IMR-90 (cell line): ENCODE measurements at regions not wholly inside any gene's neighbourhood (a gene's known extent, or its start where the extent isn't known, plus 50 kb on each side); places are given as distances from the start of the nearest gene placed in this dataset.

Source experiments
- ATAC-seq: fragments of 200-7000 bp; cut with Tn5 transposase; 2 replicates; pipeline ENCODE4 v1.9.1; 2020; ENCODE audit warnings: low read depth, mild to moderate bottlenecking, moderate library complexity
- BruUV-seq: library from RNA; stranded (reverse); fragments of 400-500 nt; replicated peaks from 2 replicates; lab custom pipeline; 2021; lab: Mats Ljungman, UMichigan
- CTCF ChIA-PET: fragments of 300-600 bp; formaldehyde crosslinking; extraction: SDS; loops from one replicate; lab custom pipeline; 2021; ENCODE audit warnings: antibody characterized with exemption; lab: Yijun Ruan, JAX
- POLR2A ChIA-PET: fragments of 300-600 bp; sonication (Branson Sonifier 250); formaldehyde crosslinking; loops from one replicate; lab custom pipeline; 2022; ENCODE audit warnings: antibody characterized with exemption; ENCODE audit not compliant: unreplicated experiment; lab: Charles Lee
- DNase-seq: peaks from one replicate; pipeline ENCODE4 v3.0.0; 2013
- H2AFZ ChIP-seq: replicated peaks from 2 replicates; pipeline ENCODE3; 2013; ENCODE audit warnings: low read length, mild to moderate bottlenecking; ENCODE audit not compliant: poor library complexity
- H2AK5ac ChIP-seq: 2 replicates; pipeline ENCODE4 v1.6.1; 2013; ENCODE audit warnings: low read depth, low read length, inconsistent platforms
- H2AK9ac ChIP-seq: replicated peaks from 2 replicates; pipeline ENCODE3; 2013; ENCODE audit warnings: mild to moderate bottlenecking, low read depth, low read length, moderate library complexity; ENCODE audit not compliant: poor library complexity
- H2BK120ac ChIP-seq: 2 replicates; pipeline ENCODE4 v1.6.1; 2013; ENCODE audit warnings: low read depth, low read length, inconsistent platforms
- H2BK15ac ChIP-seq: 3 replicates; pipeline ENCODE4 v1.6.1; 2013; ENCODE audit warnings: low read depth, low read length, inconsistent platforms
- H2BK20ac ChIP-seq: 2 replicates; pipeline ENCODE4 v1.6.1; 2013; ENCODE audit warnings: low read depth, mild to moderate bottlenecking, inconsistent platforms, low read length, moderate library complexity
- H2BK5ac ChIP-seq: 2 replicates; pipeline ENCODE4 v1.6.1; 2013; ENCODE audit warnings: mild to moderate bottlenecking, low read depth, low read length, inconsistent platforms; ENCODE audit not compliant: poor library complexity, severe bottlenecking
- H3K14ac ChIP-seq: replicated peaks from 2 replicates; pipeline ENCODE4 v1.6.1; 2013; ENCODE audit warnings: low read depth, low read length, inconsistent platforms
- H3K18ac ChIP-seq: 2 replicates; pipeline ENCODE4 v1.6.1; 2013; ENCODE audit warnings: low read depth, low read length, control low read depth
- H3K23ac ChIP-seq: 2 replicates; pipeline ENCODE4 v1.6.1; 2013; ENCODE audit warnings: low read depth, low read length, inconsistent platforms
- H3K27ac ChIP-seq: 2 replicates; pipeline ENCODE4 v1.5.1; 2013; ENCODE audit warnings: mild to moderate bottlenecking, control low read depth, low read length; ENCODE audit not compliant: insufficient read depth
- H3K27me3 ChIP-seq: 2 replicates; pipeline ENCODE4 v1.6.1; 2013; ENCODE audit warnings: low read length; ENCODE audit not compliant: control insufficient read depth, insufficient read depth
- H3K36me3 ChIP-seq: 2 replicates; pipeline ENCODE4 v1.6.1; 2013; ENCODE audit warnings: low read length, mixed read lengths; ENCODE audit not compliant: control insufficient read depth, insufficient read depth
- H3K4ac ChIP-seq: 2 replicates; pipeline ENCODE4 v1.6.1; 2013; ENCODE audit warnings: low read depth, low read length, inconsistent platforms
- H3K4me1 ChIP-seq: 2 replicates; pipeline ENCODE4 v1.6.1; 2013; ENCODE audit warnings: low read length, mixed read lengths; ENCODE audit not compliant: control insufficient read depth, insufficient read depth
- H3K4me2 ChIP-seq: 2 replicates; pipeline ENCODE4 v1.6.1; 2013; ENCODE audit warnings: low read depth, mild to moderate bottlenecking, control low read depth, low read length, moderate library complexity
- H3K4me3 ChIP-seq: 2 replicates; pipeline ENCODE4 v1.5.1; 2013; ENCODE audit warnings: low read depth, mild to moderate bottlenecking, control low read depth, low read length, moderate library complexity; ENCODE audit not compliant: insufficient read depth
- H3K56ac ChIP-seq: 2 replicates; pipeline ENCODE4 v1.6.1; 2013; ENCODE audit warnings: low read length, inconsistent platforms; ENCODE audit not compliant: insufficient read depth; ENCODE audit errors: extremely low read depth
- H3K79me1 ChIP-seq, 2 experiments: 2 replicates each; pipeline ENCODE4 v1.6.1; 2013; ENCODE audit warnings: low read length in 2 of 2, inconsistent platforms in 1 of 2, low read depth in 1 of 2
- H3K9ac ChIP-seq: 2 replicates; pipeline ENCODE4 v1.6.1; 2013; ENCODE audit warnings: low read depth, low read length, control low read depth
- H3K9me1 ChIP-seq: 2 replicates; pipeline ENCODE4 v1.6.1; 2013; ENCODE audit warnings: low read length, inconsistent platforms; ENCODE audit not compliant: insufficient read depth
- H3K9me3 ChIP-seq: 2 replicates; pipeline ENCODE4 v1.6.1; 2013; ENCODE audit warnings: low read length; ENCODE audit not compliant: control insufficient read depth, insufficient read depth
- H4K20me1 ChIP-seq: 2 replicates; pipeline ENCODE4 v1.6.1; 2013; ENCODE audit warnings: low read length, inconsistent platforms; ENCODE audit not compliant: insufficient read depth
- H4K5ac ChIP-seq: 2 replicates; pipeline ENCODE4 v1.6.1; 2013; ENCODE audit warnings: mild to moderate bottlenecking, low read depth, low read length, control low read depth
- H4K8ac ChIP-seq, 2 experiments: 2 replicates each; pipeline ENCODE4 v1.6.1; 2013; ENCODE audit warnings: low read depth in 2 of 2, low read length in 2 of 2, control low read depth in 1 of 2, inconsistent platforms in 1 of 2
- H4K91ac ChIP-seq: 2 replicates; pipeline ENCODE4 v1.6.1; 2013; ENCODE audit warnings: low read depth, low read length, inconsistent platforms; ENCODE audit not compliant: insufficient read depth
- BHLHE40 ChIP-seq: fragments of 150-350 bp; IDR thresholded peaks from 2 replicates; pipeline ENCODE4 v1.6.1; 2016; ENCODE audit warnings: mild to moderate bottlenecking, low read depth, low read length
- CEBPB ChIP-seq: IDR thresholded peaks from 2 replicates; pipeline ENCODE4 v1.6.1; 2012; ENCODE audit warnings: low read depth, low read length, improper control_type of control experiment
- CHD1 ChIP-seq: IDR thresholded peaks from 2 replicates; pipeline ENCODE4 v1.6.1; 2012; ENCODE audit warnings: low read depth, low read length, improper control_type of control experiment
- FOS ChIP-seq: fragments of 150-350 bp; IDR thresholded peaks from 2 replicates; pipeline ENCODE4 v1.6.1; 2016; ENCODE audit warnings: low read depth, low read length
- MAFK ChIP-seq: IDR thresholded peaks from 2 replicates; pipeline ENCODE4 v1.6.1; 2012; ENCODE audit warnings: low read depth, low read length, improper control_type of control experiment
- MAZ ChIP-seq: IDR thresholded peaks from 2 replicates; pipeline ENCODE4 v1.6.1; 2012; ENCODE audit warnings: low read depth, mild to moderate bottlenecking, low read length, improper control_type of control experiment, moderate library complexity, borderline replicate concordance
- MXI1 ChIP-seq: IDR thresholded peaks from 2 replicates; pipeline ENCODE4 v1.6.1; 2012; ENCODE audit warnings: low read depth, mild to moderate bottlenecking, low read length, moderate library complexity, borderline replicate concordance
- NFE2L2 ChIP-seq: fragments of 150-350 bp; IDR thresholded peaks from 2 replicates; pipeline ENCODE4 v1.6.1; 2016; ENCODE audit warnings: low read depth, mild to moderate bottlenecking, low read length
- RAD21 ChIP-seq: IDR thresholded peaks from 2 replicates; pipeline ENCODE4 v1.6.1; 2012; ENCODE audit warnings: low read length, improper control_type of control experiment
- RCOR1 ChIP-seq: IDR thresholded peaks from 2 replicates; pipeline ENCODE4 v1.6.1; 2012; ENCODE audit warnings: mild to moderate bottlenecking, low read length, improper control_type of control experiment; ENCODE audit not compliant: insufficient replicate concordance
- RFX5 ChIP-seq: IDR thresholded peaks from 2 replicates; pipeline ENCODE4 v1.8.0; 2012; ENCODE audit warnings: low read depth, mild to moderate bottlenecking, low read length, moderate library complexity
- SMC3 ChIP-seq: fragments of 150-350 bp; IDR thresholded peaks from 2 replicates; pipeline ENCODE4 v1.6.1; 2016; ENCODE audit warnings: low read depth, mild to moderate bottlenecking, antibody characterized with exemption, low read length, moderate library complexity
- dilution Hi-C: fragments of 300-500 bp; cut with HindIII; formaldehyde crosslinking; loops from one replicate; pipeline ENCODE4 v1.14.3; 2018; ENCODE audit warnings: low sequenced_read_pairs; ENCODE audit not compliant: unreplicated experiment
- in situ Hi-C: fragments of 300-500 bp; cut with MboI; formaldehyde crosslinking; loops from 3 replicates; pipeline ENCODE4 v1.14.3; 2019; ENCODE audit warnings: low sequenced_read_pairs, inconsistent platforms, mixed read lengths
- intact Hi-C: fragments of 100-400 bp; cut with micrococcal nuclease; formaldehyde crosslinking; loops from 2 replicates; pipeline ENCODE4 v1.10.0; 2022
- TF ChIP-seq, protein P1 (sequence below): fragments of 150-350 bp; IDR thresholded peaks from 2 replicates; pipeline ENCODE4 v1.6.1; 2017; ENCODE audit warnings: mild to moderate bottlenecking, antibody characterized with exemption, low read length, low read depth
- TF ChIP-seq, protein P2 (sequence below): conservative IDR thresholded peaks from 2 replicates; pipeline ENCODE4 v1.5.1; 2012; ENCODE audit warnings: mild to moderate bottlenecking, low read depth, low read length, improper control_type of control experiment
- TF ChIP-seq, protein P3 (sequence below): fragments of 150-350 bp; IDR thresholded peaks from 2 replicates; pipeline ENCODE4 v1.6.1; 2016; ENCODE audit warnings: low read depth, mild to moderate bottlenecking, low read length, moderate library complexity, borderline replicate concordance

DNA sequence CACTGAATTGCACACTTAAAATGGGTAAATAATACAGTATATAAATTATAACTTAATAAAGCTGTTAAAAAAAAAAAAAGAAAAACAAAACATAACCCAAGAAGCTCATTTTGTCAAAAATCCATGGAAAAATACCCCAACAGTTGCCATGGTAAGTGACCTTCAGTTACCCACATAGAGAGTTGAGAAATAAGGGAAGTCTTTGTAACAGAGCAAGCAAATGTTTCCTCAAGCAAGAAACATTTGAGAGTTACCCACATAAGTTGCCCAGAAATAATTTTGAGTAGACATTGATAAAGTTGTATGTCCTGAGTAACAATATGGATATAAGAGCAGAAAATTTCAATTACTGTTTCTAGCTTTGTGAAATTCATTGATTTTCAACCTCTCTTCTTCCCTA lies 227.4 kb downstream of the CCDC59 start:
- H4K20me1 ChIP-seq: no peaks in the 10 kb centered on the region
- H3K4me1 ChIP-seq: no peaks in the 10 kb centered on the region
- no peak for TF ChIP-seq RCOR1
- TF ChIP-seq, protein P1, sequence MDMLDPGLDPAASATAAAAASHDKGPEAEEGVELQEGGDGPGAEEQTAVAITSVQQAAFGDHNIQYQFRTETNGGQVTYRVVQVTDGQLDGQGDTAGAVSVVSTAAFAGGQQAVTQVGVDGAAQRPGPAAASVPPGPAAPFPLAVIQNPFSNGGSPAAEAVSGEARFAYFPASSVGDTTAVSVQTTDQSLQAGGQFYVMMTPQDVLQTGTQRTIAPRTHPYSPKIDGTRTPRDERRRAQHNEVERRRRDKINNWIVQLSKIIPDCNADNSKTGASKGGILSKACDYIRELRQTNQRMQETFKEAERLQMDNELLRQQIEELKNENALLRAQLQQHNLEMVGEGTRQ: no peak
- TF ChIP-seq CHD1: no peak
- TF ChIP-seq CEBPB: no peak
- no peak for TF ChIP-seq RFX5
- no peak for TF ChIP-seq NFE2L2
- no peak for TF ChIP-seq RAD21
- no peak for TF ChIP-seq BHLHE40
- TF ChIP-seq FOS: no peak
- TF ChIP-seq SMC3: no peak
- TF ChIP-seq MAFK: no peak
- TF ChIP-seq, protein P2, sequence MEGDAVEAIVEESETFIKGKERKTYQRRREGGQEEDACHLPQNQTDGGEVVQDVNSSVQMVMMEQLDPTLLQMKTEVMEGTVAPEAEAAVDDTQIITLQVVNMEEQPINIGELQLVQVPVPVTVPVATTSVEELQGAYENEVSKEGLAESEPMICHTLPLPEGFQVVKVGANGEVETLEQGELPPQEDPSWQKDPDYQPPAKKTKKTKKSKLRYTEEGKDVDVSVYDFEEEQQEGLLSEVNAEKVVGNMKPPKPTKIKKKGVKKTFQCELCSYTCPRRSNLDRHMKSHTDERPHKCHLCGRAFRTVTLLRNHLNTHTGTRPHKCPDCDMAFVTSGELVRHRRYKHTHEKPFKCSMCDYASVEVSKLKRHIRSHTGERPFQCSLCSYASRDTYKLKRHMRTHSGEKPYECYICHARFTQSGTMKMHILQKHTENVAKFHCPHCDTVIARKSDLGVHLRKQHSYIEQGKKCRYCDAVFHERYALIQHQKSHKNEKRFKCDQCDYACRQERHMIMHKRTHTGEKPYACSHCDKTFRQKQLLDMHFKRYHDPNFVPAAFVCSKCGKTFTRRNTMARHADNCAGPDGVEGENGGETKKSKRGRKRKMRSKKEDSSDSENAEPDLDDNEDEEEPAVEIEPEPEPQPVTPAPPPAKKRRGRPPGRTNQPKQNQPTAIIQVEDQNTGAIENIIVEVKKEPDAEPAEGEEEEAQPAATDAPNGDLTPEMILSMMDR: no peak
- TF ChIP-seq, protein P3, sequence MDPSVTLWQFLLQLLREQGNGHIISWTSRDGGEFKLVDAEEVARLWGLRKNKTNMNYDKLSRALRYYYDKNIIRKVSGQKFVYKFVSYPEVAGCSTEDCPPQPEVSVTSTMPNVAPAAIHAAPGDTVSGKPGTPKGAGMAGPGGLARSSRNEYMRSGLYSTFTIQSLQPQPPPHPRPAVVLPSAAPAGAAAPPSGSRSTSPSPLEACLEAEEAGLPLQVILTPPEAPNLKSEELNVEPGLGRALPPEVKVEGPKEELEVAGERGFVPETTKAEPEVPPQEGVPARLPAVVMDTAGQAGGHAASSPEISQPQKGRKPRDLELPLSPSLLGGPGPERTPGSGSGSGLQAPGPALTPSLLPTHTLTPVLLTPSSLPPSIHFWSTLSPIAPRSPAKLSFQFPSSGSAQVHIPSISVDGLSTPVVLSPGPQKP: no peak
- no peak for TF ChIP-seq MXI1
- no peak for TF ChIP-seq MAZ
- H3K27ac ChIP-seq: no peak overlapping the region
- no peak overlapping the region for H3K14ac ChIP-seq
- no peak overlapping the region for H3K4ac ChIP-seq
- H2AK9ac ChIP-seq: no peak overlapping the region
- H2AFZ ChIP-seq: no peak overlapping the region
- H3K36me3 ChIP-seq: no peaks in the 10 kb centered on the region
- H2BK15ac ChIP-seq: no peak overlapping the region
- H2AK5ac ChIP-seq: no peak overlapping the region
- H3K9me1 ChIP-seq: no peaks in the 10 kb centered on the region
- H4K8ac ChIP-seq: no peak overlapping the region
- H2BK120ac ChIP-seq: no peak overlapping the region
- ChIA-PET CTCF (no interaction called here), POLR2A (no interaction called here)
- no peak for ATAC-seq
- DNase-seq: no peak
- H2BK5ac ChIP-seq: no peak overlapping the region
- no peaks in the 10 kb centered on the region for H3K27me3 ChIP-seq
- no peak overlapping the region for H3K18ac ChIP-seq
- no peak overlapping the region for H3K4me3 ChIP-seq
- dilution Hi-C loops (no loop called here), intact Hi-C loops (no loop called here), in situ Hi-C loops (no loop called here)
- H3K56ac ChIP-seq: no peak overlapping the region
- no peak overlapping the region for H4K5ac ChIP-seq
- no peak overlapping the region for H3K9ac ChIP-seq
- no peaks in the 10 kb centered on the region for H3K79me1 ChIP-seq
- H3K4me2 ChIP-seq: no peak overlapping the region
- BruUV-seq: no TSS peak
- no peak overlapping the region for H2BK20ac ChIP-seq
- H3K9me3 ChIP-seq: peaks cover 7% of the 10 kb centered on the region
- no peak overlapping the region for H4K91ac ChIP-seq
- H3K23ac ChIP-seq: no peak overlapping the region
